ENCODE measurements at regions not wholly inside any gene's neighbourhood (a gene's known extent, or its start where the extent isn't known, plus 50 kb on each side); places are given as distances from the start of the nearest gene placed in this dataset.

GRCh38 chr10:90321132-90321816, 536.6 kb downstream of the HTR7 start:
- WGBS, 2 experiments (ENCODE audit: insufficient coverage in 2 of 2) = 100% methylated on average over 1 of the region's 3 CpGs; no CpG with 5 or more reads in 1 of the 2 experiments
- H3K4me1 ChIP-seq (ENCODE audit: control insufficient read depth, insufficient read depth, low read length, poor library complexity, severe bottlenecking) = peaks cover 15% of the 10 kb centered on the region
- H3K9me3 ChIP-seq (ENCODE audit: control insufficient read depth, low read length) = no peaks in the 10 kb centered on the region
- H3K4me3 ChIP-seq (ENCODE audit: extremely low read depth, insufficient read depth, low read length, poor library complexity, severe bottlenecking) = no peak overlapping the region
- no peak overlapping the region for H3K27ac ChIP-seq (ENCODE audit: low read depth, low read length, severe bottlenecking)
- no peaks in the 10 kb centered on the region for H3K36me3 ChIP-seq (ENCODE audit: control insufficient read depth, insufficient read depth, low read length)

GRCh38 chr10:90326498-90327267, 531.2 kb downstream of the HTR7 start:
- no peaks in the 10 kb centered on the region for H3K36me3 ChIP-seq (ENCODE audit: control insufficient read depth, insufficient read depth, low read length)
- H3K4me1 ChIP-seq (ENCODE audit: control insufficient read depth, insufficient read depth, low read length, poor library complexity, severe bottlenecking) = peaks cover 5% of the 10 kb centered on the region
- no CpG with 5 or more reads among the region's 2 CpGs for WGBS, 2 experiments (ENCODE audit: insufficient coverage in 2 of 2)
- H3K4me3 ChIP-seq (ENCODE audit: extremely low read depth, insufficient read depth, low read length, poor library complexity, severe bottlenecking) = no peak overlapping the region
- peak overlapping the region; percentile 65 for H3K27ac ChIP-seq (ENCODE audit: low read depth, low read length, severe bottlenecking)
- no peaks in the 10 kb centered on the region for H3K9me3 ChIP-seq (ENCODE audit: control insufficient read depth, low read length)

GRCh38 chr10:90327611-90328010, 530.2 kb downstream of the HTR7 start:
- Histone ChIP-seq H3K9me3 (ENCODE audit: control insufficient read depth, low read length) (no peaks in the 10 kb centered on the region), H3K4me3 (ENCODE audit: extremely low read depth, insufficient read depth, low read length, poor library complexity, severe bottlenecking) (no peak overlapping the region), H3K36me3 (ENCODE audit: control insufficient read depth, insufficient read depth, low read length) (no peaks in the 10 kb centered on the region), H3K27ac (ENCODE audit: low read depth, low read length, severe bottlenecking) (no peak overlapping the region), H3K4me1 (ENCODE audit: control insufficient read depth, insufficient read depth, low read length, poor library complexity, severe bottlenecking) (peaks cover 5% of the 10 kb centered on the region)
- 94% methylated on average over 2 of the region's 4 CpGs for WGBS, 2 experiments (ENCODE audit: insufficient coverage in 2 of 2)

GRCh38 chr10:90328459-90328858, 529.4 kb downstream of the HTR7 start:
- H3K4me3 ChIP-seq (ENCODE audit: extremely low read depth, insufficient read depth, low read length, poor library complexity, severe bottlenecking) = no peak overlapping the region
- no peaks in the 10 kb centered on the region for H3K36me3 ChIP-seq (ENCODE audit: control insufficient read depth, insufficient read depth, low read length)
- no peak overlapping the region for H3K27ac ChIP-seq (ENCODE audit: low read depth, low read length, severe bottlenecking)
- no peaks in the 10 kb centered on the region for H3K9me3 ChIP-seq (ENCODE audit: control insufficient read depth, low read length)
- WGBS, 2 experiments (ENCODE audit: insufficient coverage in 2 of 2) = no CpG with 5 or more reads among the region's 1 CpG
- peaks cover 5% of the 10 kb centered on the region for H3K4me1 ChIP-seq (ENCODE audit: control insufficient read depth, insufficient read depth, low read length, poor library complexity, severe bottlenecking)

- Histone ChIP-seq H3K27ac (ENCODE audit: low read depth, low read length, severe bottlenecking) (no peak overlapping the region), H3K9me3 (ENCODE audit: control insufficient read depth, low read length) (no peaks in the 10 kb centered on the region), H3K36me3 (ENCODE audit: control insufficient read depth, insufficient read depth, low read length) (no peaks in the 10 kb centered on the region), H3K4me1 (ENCODE audit: control insufficient read depth, insufficient read depth, low read length, poor library complexity, severe bottlenecking) (peaks cover 5% of the 10 kb centered on the region), H3K4me3 (ENCODE audit: extremely low read depth, insufficient read depth, low read length, poor library complexity, severe bottlenecking) (no peak overlapping the region)
- no CpG with 5 or more reads among the region's 1 CpG for WGBS, 2 experiments (ENCODE audit: insufficient coverage in 2 of 2)
Measured at GRCh38 chr10:90328896-90329295, 528.9 kb downstream of the HTR7 start.

- H3K4me1 ChIP-seq (ENCODE audit: control insufficient read depth, insufficient read depth, low read length, poor library complexity, severe bottlenecking) = no peaks in the 10 kb centered on the region
- no peak overlapping the region for H3K27ac ChIP-seq (ENCODE audit: low read depth, low read length, severe bottlenecking)
- no CpG with 5 or more reads among the region's 1 CpG for WGBS, 2 experiments (ENCODE audit: insufficient coverage in 2 of 2)
- H3K4me3 ChIP-seq (ENCODE audit: extremely low read depth, insufficient read depth, low read length, poor library complexity, severe bottlenecking) = no peak overlapping the region
- no peaks in the 10 kb centered on the region for H3K9me3 ChIP-seq (ENCODE audit: control insufficient read depth, low read length)
- no peaks in the 10 kb centered on the region for H3K36me3 ChIP-seq (ENCODE audit: control insufficient read depth, insufficient read depth, low read length)
Measured at GRCh38 chr10:90337316-90337715, 520.5 kb downstream of the HTR7 start.

- Histone ChIP-seq H3K4me3 (ENCODE audit: extremely low read depth, insufficient read depth, low read length, poor library complexity, severe bottlenecking) (no peak overlapping the region), H3K4me1 (ENCODE audit: control insufficient read depth, insufficient read depth, low read length, poor library complexity, severe bottlenecking) (no peaks in the 10 kb centered on the region), H3K27ac (ENCODE audit: low read depth, low read length, severe bottlenecking) (no peak overlapping the region), H3K36me3 (ENCODE audit: control insufficient read depth, insufficient read depth, low read length) (no peaks in the 10 kb centered on the region), H3K9me3 (ENCODE audit: control insufficient read depth, low read length) (no peaks in the 10 kb centered on the region)
Measured at GRCh38 chr10:90342480-90342879, 515.4 kb downstream of the HTR7 start.

- Histone ChIP-seq H3K4me3 (ENCODE audit: extremely low read depth, insufficient read depth, low read length, poor library complexity, severe bottlenecking) (no peak overlapping the region), H3K27ac (ENCODE audit: low read depth, low read length, severe bottlenecking) (no peak overlapping the region), H3K36me3 (ENCODE audit: control insufficient read depth, insufficient read depth, low read length) (no peaks in the 10 kb centered on the region), H3K9me3 (ENCODE audit: control insufficient read depth, low read length) (no peaks in the 10 kb centered on the region), H3K4me1 (ENCODE audit: control insufficient read depth, insufficient read depth, low read length, poor library complexity, severe bottlenecking) (no peaks in the 10 kb centered on the region)
Measured at GRCh38 chr10:90344226-90344625, 513.6 kb downstream of the HTR7 start.

GRCh38 chr10:90347239-90347638, 510.6 kb downstream of the HTR7 start:
- 80 to 100% methylated on average over 1 to 2 of the region's 2 CpGs for WGBS, 2 experiments (ENCODE audit: insufficient coverage in 2 of 2)
- Histone ChIP-seq H3K27ac (ENCODE audit: low read depth, low read length, severe bottlenecking) (no peak overlapping the region), H3K9me3 (ENCODE audit: control insufficient read depth, low read length) (no peaks in the 10 kb centered on the region), H3K36me3 (ENCODE audit: control insufficient read depth, insufficient read depth, low read length) (no peaks in the 10 kb centered on the region), H3K4me3 (ENCODE audit: extremely low read depth, insufficient read depth, low read length, poor library complexity, severe bottlenecking) (no peak overlapping the region), H3K4me1 (ENCODE audit: control insufficient read depth, insufficient read depth, low read length, poor library complexity, severe bottlenecking) (no peaks in the 10 kb centered on the region)

- Histone ChIP-seq H3K9me3 (ENCODE audit: control insufficient read depth, low read length) (no peaks in the 10 kb centered on the region), H3K4me1 (ENCODE audit: control insufficient read depth, insufficient read depth, low read length, poor library complexity, severe bottlenecking) (no peaks in the 10 kb centered on the region), H3K36me3 (ENCODE audit: control insufficient read depth, insufficient read depth, low read length) (no peaks in the 10 kb centered on the region), H3K27ac (ENCODE audit: low read depth, low read length, severe bottlenecking) (no peak overlapping the region), H3K4me3 (ENCODE audit: extremely low read depth, insufficient read depth, low read length, poor library complexity, severe bottlenecking) (no peak overlapping the region)
- no CpG with 5 or more reads among the region's 1 CpG for WGBS, 2 experiments (ENCODE audit: insufficient coverage in 2 of 2)
Measured at GRCh38 chr10:90350122-90350521, 507.7 kb downstream of the HTR7 start.

- no peak overlapping the region for H3K4me3 ChIP-seq (ENCODE audit: extremely low read depth, insufficient read depth, low read length, poor library complexity, severe bottlenecking)
- WGBS, 2 experiments (ENCODE audit: insufficient coverage in 2 of 2) = 77 to 86% methylated on average over 7 of the region's 7 CpGs
- no peak overlapping the region for H3K27ac ChIP-seq (ENCODE audit: low read depth, low read length, severe bottlenecking)
- no peaks in the 10 kb centered on the region for H3K36me3 ChIP-seq (ENCODE audit: control insufficient read depth, insufficient read depth, low read length)
- H3K9me3 ChIP-seq (ENCODE audit: control insufficient read depth, low read length) = no peaks in the 10 kb centered on the region
- H3K4me1 ChIP-seq (ENCODE audit: control insufficient read depth, insufficient read depth, low read length, poor library complexity, severe bottlenecking) = no peaks in the 10 kb centered on the region
Measured at GRCh38 chr10:90352288-90352687, 505.6 kb downstream of the HTR7 start.

Measured in mesodermal cell (in vitro differentiated cells).